ENCODE measurements at regions not wholly inside any gene's neighbourhood (a gene's known extent, or its start where the extent isn't known, plus 50 kb on each side); places are given as distances from the start of the nearest gene placed in this dataset.
"Not testable (repeated sequence)": the region's sequence is repeated elsewhere in the genome, so short reads cannot be mapped to it uniquely, and the experiment has no call there.

- no peaks in the 10 kb centered on the region for H3K27me3 ChIP-seq (ENCODE audit: control insufficient read depth, insufficient read depth, low read length)
- H3K27ac ChIP-seq (ENCODE audit: low read length): no peak overlapping the region
- no peaks in the 10 kb centered on the region for H3K4me1 Mint-ChIP-seq
- ATAC-seq (peak in 1 of 3 donors; percentile 17), DNase-seq (no peak)
- WGBS (ENCODE audit: insufficient coverage): 100% methylated on average over 1 of the region's 2 CpGs
- H3K4me1 ChIP-seq (ENCODE audit: control insufficient read depth, insufficient read depth, low read length): no peaks in the 10 kb centered on the region
- H3K4me3 ChIP-seq (ENCODE audit: low read length): no peak overlapping the region
- H3K9me3 ChIP-seq (ENCODE audit: control insufficient read depth, insufficient read depth, low read length): no peaks in the 10 kb centered on the region
- no peak overlapping the region for H3K27ac Mint-ChIP-seq
- no peaks in the 10 kb centered on the region for H3K36me3 ChIP-seq (ENCODE audit: control insufficient read depth, insufficient read depth, low read length)
- no peaks in the 10 kb centered on the region for H3K36me3 Mint-ChIP-seq
- no peak overlapping the region for H3K4me3 Mint-ChIP-seq
- TF ChIP-seq, protein P1, sequence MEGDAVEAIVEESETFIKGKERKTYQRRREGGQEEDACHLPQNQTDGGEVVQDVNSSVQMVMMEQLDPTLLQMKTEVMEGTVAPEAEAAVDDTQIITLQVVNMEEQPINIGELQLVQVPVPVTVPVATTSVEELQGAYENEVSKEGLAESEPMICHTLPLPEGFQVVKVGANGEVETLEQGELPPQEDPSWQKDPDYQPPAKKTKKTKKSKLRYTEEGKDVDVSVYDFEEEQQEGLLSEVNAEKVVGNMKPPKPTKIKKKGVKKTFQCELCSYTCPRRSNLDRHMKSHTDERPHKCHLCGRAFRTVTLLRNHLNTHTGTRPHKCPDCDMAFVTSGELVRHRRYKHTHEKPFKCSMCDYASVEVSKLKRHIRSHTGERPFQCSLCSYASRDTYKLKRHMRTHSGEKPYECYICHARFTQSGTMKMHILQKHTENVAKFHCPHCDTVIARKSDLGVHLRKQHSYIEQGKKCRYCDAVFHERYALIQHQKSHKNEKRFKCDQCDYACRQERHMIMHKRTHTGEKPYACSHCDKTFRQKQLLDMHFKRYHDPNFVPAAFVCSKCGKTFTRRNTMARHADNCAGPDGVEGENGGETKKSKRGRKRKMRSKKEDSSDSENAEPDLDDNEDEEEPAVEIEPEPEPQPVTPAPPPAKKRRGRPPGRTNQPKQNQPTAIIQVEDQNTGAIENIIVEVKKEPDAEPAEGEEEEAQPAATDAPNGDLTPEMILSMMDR (IDR thresholded peaks at IDR 0.05): no peak
- H3K9me3 Mint-ChIP-seq: no peaks in the 10 kb centered on the region
- intact Hi-C loops (cut with micrococcal nuclease): no loop called here
- H3K27me3 Mint-ChIP-seq (ENCODE audit: low read depth in 2 of 2): peaks cover 0 to 11% of the 10 kb centered on the region in 2 donors
Observed at GRCh38 chr6:135680964-135681913, 170.3 kb upstream of the PDE7B start.

DNA sequence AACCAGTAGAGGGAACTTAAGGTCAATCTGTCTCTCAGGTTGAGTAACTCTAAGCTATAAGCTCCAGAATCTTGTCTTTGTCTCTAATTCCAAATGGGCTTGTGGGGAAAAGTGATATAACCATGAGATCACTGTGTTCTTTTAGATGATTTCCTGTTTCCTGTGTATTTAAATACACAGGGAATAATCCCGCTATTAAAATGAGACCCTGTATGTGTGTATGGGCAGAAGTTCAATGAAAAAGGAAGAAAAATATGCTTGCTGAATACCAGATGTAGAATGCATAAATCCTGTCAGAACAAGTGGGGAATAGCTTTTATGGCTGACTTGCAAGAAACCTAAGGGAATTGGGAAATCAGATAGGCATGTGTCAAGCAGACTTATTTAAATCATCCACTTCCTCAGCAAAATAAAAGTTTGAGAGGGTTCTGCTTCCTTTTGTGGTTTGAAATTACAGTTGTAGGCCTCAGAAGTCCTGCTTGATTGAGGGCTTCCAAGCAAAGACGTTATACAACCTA lies 164.7 kb upstream of the PDE7B start:
- peaks cover 0 to 11% of the 10 kb centered on the region in 2 donors for H3K27me3 Mint-ChIP-seq (ENCODE audit: low read depth in 2 of 2)
- no peak overlapping the region for H3K4me3 Mint-ChIP-seq
- TF ChIP-seq, protein P1 (IDR thresholded peaks at IDR 0.05): no peak
- H3K4me1 Mint-ChIP-seq: no peaks in the 10 kb centered on the region
- no peak overlapping the region for H3K27ac ChIP-seq (ENCODE audit: low read length)
- ATAC-seq (no peak), DNase-seq (no peak)
- H3K4me3 ChIP-seq (ENCODE audit: low read length): no peak overlapping the region
- intact Hi-C loops (cut with micrococcal nuclease): no loop called here
- H3K4me1 ChIP-seq (ENCODE audit: control insufficient read depth, insufficient read depth, low read length): no peaks in the 10 kb centered on the region
- 40% methylated on average over 2 of the region's 2 CpGs for WGBS (ENCODE audit: insufficient coverage)
- no peaks in the 10 kb centered on the region for H3K36me3 Mint-ChIP-seq
- no peak overlapping the region for H3K27ac Mint-ChIP-seq
- peaks cover 0 to 2% of the 10 kb centered on the region in 2 donors for H3K9me3 Mint-ChIP-seq
- H3K36me3 ChIP-seq (ENCODE audit: control insufficient read depth, insufficient read depth, low read length): no peaks in the 10 kb centered on the region
- no peaks in the 10 kb centered on the region for H3K27me3 ChIP-seq (ENCODE audit: control insufficient read depth, insufficient read depth, low read length)
- H3K9me3 ChIP-seq (ENCODE audit: control insufficient read depth, insufficient read depth, low read length): no peaks in the 10 kb centered on the region

- H3K27me3 ChIP-seq (ENCODE audit: control insufficient read depth, insufficient read depth, low read length); H3K9me3 ChIP-seq (ENCODE audit: control insufficient read depth, insufficient read depth, low read length); H3K4me1 ChIP-seq (ENCODE audit: control insufficient read depth, insufficient read depth, low read length); H3K36me3 Mint-ChIP-seq; H3K4me1 Mint-ChIP-seq; H3K4me3 ChIP-seq (ENCODE audit: low read length); H3K36me3 ChIP-seq (ENCODE audit: control insufficient read depth, insufficient read depth, low read length); intact Hi-C loops (cut with micrococcal nuclease); ATAC-seq; H3K4me3 Mint-ChIP-seq; H3K27ac Mint-ChIP-seq; H3K27ac ChIP-seq (ENCODE audit: low read length); H3K9me3 Mint-ChIP-seq; DNase-seq: not testable (repeated sequence)
- WGBS (ENCODE audit: insufficient coverage): 99% methylated on average over 4 of the region's 6 CpGs
- peaks cover 0 to 11% of the 10 kb centered on the region in 2 donors for H3K27me3 Mint-ChIP-seq (ENCODE audit: low read depth in 2 of 2)
Observed at GRCh38 chr6:135688476-135688875, 163.0 kb upstream of the PDE7B start.

DNA sequence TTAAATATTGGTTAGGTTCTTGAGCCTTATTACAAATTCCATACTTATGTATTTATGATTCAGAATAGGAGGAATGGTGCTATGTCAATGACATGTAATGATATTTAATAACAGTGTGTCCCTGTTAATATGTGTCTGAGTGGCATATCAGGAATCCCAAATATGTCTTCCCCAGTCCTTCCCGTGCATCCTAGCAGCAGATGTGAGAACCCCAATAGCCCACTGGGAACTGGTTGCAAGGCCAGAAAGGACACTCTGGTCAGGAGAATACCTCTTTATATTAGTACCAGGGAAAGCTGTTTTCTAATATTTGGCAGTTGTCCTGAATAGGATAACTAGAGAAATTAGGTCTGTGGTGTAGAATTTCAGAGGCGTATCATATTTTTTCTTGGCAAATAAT lies 159.1 kb upstream of the PDE7B start:
- Mint-ChIP-seq H3K27me3 (ENCODE audit: low read depth in 2 of 2) (peaks cover 3 to 4% of the 10 kb centered on the region in 2 donors), H3K4me1 (no peaks in the 10 kb centered on the region), H3K27ac (no peak overlapping the region), H3K4me3 (no peak overlapping the region), H3K9me3 (peaks cover 0 to 2% of the 10 kb centered on the region in 2 donors), H3K36me3 (no peaks in the 10 kb centered on the region)
- Histone ChIP-seq H3K9me3 (ENCODE audit: control insufficient read depth, insufficient read depth, low read length) (no peaks in the 10 kb centered on the region), H3K4me1 (ENCODE audit: control insufficient read depth, insufficient read depth, low read length) (no peaks in the 10 kb centered on the region), H3K27ac (ENCODE audit: low read length) (no peak overlapping the region), H3K36me3 (ENCODE audit: control insufficient read depth, insufficient read depth, low read length) (no peaks in the 10 kb centered on the region), H3K27me3 (ENCODE audit: control insufficient read depth, insufficient read depth, low read length) (no peaks in the 10 kb centered on the region), H3K4me3 (ENCODE audit: low read length) (no peak overlapping the region)
- no peak for DNase-seq
- intact Hi-C loops (cut with micrococcal nuclease): no loop called here
- TF ChIP-seq, protein P1 (IDR thresholded peaks at IDR 0.05): no peak
- WGBS (ENCODE audit: insufficient coverage): 89% methylated on average over 1 of the region's 2 CpGs
- ATAC-seq: no peak

Data from natural killer cell (primary cell).